PC-3 (cell line): ENCODE measurements at regions not wholly inside any gene's neighbourhood (a gene's known extent, or its start where the extent isn't known, plus 50 kb on each side); places are given as distances from the start of the nearest gene placed in this dataset.

Experiments
- CTCF ChIP-seq: fragments of 300-600 bp; sonication (generic); conservative IDR thresholded peaks from 2 replicates; pipeline ENCODE4 v1.5.1; 2017; ENCODE audit warnings: antibody characterized with exemption, low read depth, mild to moderate bottlenecking, low read length
- EZH2 ChIP-seq: fragments of 300-600 bp; sonication (generic); IDR thresholded peaks from one replicate; pipeline ENCODE4 v1.6.1; 2017; ENCODE audit warnings: antibody characterized with exemption, mild to moderate bottlenecking, low read length; ENCODE audit not compliant: unreplicated experiment

DNA sequence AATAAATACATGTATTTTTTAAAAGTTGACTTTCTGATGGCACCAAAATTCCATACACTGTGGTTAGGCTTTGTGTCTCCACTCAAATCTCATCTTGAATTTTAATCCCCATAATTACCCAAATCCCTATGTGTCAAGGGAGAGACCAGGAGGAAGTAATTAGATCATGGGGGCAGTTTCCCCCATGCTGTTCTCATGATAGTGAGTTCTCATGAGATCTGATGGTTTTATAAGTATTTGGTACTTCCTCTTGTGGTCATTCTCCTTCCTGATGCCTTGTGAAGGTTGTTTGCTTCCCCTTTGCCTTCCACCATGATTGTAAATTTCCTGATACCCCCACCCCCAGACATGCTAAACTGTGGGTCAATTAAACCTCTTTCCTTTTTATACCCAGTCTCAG is 1218.4 kb upstream of the PRMT6 start:
- TF ChIP-seq EZH2 (no peak), CTCF (no peak)
